ENCODE measurements at regions not wholly inside any gene's neighbourhood (a gene's known extent, or its start where the extent isn't known, plus 50 kb on each side); places are given as distances from the start of the nearest gene placed in this dataset.

DNA sequence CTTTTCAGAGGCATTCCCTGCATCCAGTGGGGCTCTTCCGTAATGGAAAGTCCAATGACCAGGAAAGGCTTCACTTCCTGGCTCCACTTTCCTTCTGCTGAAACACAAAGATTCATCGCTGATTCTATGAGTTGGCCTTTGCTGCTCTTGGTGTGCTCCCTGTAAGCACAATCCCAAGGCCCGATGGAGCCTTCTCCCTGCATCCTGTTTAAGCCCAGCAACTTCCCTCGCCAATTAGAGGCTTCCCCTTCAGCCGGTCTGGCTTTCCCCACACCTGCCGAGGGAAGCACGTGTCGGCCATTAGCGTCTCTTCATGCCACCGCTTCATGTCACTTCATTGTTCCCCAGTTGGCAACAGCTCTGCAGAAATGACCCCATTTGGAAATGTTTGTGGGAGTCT, 693.9 kb downstream of the MED13L start:
- DNase-seq (ENCODE audit: low read depth), result no peak

DNA sequence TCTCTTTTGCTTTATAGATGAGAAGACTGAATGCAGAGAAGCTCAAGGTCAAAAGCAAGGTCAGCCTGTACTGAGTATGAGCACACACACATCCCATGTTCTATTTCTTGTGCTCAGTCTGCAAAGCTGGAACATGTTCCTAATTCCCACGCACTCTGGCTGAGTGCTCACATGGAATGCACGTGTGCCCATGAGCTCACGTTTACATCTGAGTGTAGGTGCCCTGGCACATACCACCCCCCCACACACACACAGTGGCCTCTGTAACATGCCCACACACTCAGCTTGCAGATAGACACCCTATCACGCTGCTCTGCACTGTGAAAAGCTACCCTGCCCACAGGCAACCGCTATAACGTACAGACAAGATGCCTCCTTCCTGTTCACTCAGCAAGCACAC, 700.1 kb downstream of the MED13L start:
- DNase-seq (ENCODE audit: low read depth), result no peak

DNA sequence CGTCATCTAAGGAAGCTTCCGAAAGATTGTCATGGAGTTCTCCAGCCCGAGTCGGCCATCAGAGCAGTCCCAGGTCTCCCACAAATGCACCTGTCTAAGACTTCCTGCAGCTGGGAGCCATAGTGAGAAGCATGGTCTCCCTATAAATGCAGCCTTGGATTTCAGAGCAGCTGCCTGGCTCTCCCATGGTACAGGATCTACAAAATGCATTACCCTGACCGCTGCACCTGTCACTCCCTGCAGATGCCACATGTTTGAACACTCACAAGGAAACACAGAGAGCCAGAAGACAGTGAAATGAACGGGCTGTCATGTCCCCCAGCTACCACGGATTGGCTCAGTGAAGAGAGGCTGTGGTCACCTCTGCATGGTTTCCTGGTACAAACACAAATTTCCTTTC, 702.7 kb downstream of the MED13L start:
- DNase-seq (ENCODE audit: low read depth), result no peak

DNA sequence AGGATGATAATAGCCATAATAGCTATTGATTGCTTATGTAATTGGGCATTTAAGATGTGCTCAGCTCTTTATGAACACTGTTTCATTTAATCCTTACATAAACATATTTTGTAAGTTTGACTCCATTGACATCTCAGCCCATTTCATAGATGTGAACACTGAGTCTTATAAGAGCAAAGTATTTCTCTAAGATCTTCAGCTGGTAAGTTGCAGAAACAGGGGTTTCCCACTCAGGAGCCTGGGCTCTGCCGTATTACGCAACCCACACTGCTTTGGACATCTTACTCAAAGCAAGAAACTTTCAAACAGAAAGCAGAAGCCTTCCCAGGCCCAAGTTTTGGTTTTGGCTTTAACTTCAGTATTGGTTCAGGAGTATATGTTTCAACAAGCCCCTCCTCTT, 705.1 kb downstream of the MED13L start:
- no peak for DNase-seq (ENCODE audit: low read depth)

DNA sequence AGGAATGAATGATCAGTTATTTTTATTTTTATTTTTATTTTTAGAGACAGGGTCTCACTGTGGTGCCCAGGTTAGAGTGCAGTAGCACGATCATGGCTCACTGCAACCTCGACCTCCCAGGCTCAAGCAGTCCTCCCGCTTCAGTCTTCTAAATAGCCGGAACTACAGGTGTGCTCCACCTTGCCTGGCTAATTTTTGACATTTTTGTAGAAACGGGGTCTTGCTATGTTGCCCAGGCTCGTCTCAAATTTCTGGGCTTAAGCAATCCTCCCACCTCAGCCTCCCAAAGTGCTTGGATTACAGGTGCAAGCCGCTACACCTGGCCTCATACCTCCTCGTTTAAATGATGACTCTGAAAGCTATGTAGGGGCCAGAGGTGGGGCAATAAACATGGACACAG, 706.0 kb downstream of the MED13L start:
- DNase-seq (ENCODE audit: low read depth), result no peak

DNA sequence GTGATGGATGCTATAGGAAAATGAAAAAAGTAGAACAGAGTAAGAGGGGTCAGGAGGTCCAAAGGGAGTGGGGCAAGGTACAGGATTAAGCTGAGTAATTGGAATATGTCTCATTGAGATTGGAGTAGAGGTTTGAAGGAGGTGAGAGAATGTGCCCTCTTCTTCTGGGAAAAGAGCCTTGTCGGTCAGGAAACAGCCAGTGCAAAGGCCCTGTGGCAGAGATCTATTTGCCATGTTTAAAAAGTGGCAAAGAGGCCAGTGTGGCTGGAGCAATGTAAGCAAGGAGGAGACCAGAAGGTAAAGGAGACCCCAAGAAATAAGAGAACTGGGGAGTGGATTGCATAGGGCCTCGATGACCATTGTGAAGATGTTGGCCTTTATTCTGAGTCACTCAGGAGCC, 706.5 kb downstream of the MED13L start:
- DNase-seq (ENCODE audit: low read depth), result no peak

DNA sequence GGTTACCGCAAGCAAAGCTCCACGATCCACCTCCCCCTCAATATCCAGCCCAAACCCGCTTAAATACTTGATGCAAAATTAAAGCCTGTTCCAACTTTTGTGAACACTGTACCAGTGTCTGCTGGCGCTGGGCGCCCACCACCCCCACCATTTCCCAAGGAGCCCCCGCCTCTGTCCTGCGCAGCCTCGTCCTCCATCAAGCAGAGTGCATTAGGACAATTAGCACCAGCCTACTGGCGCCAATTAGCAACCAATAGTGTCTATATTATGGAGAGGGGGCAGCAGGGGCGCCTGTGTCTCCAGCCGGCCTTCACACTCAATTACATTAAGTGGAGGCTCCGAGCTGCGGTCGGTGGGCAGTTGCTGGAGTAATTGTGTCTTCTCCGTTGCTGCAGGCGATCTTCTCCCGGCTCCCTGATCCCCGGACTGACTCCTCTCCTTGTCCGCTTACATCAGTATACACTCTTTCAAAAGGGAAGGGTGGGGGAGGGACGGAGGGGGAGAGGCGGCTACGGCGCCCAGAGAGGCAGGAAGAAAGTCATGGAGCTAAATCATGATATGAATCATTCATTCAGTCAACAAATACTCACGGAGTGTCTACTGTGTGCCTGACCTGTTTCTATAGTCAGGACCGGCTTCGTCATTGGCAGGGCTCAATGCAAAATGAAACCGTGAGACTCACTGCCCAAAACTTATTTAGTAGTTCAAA, 707.3 kb downstream of the MED13L start:
- DNase-seq (ENCODE audit: low read depth), result peak; percentile 84

DNA sequence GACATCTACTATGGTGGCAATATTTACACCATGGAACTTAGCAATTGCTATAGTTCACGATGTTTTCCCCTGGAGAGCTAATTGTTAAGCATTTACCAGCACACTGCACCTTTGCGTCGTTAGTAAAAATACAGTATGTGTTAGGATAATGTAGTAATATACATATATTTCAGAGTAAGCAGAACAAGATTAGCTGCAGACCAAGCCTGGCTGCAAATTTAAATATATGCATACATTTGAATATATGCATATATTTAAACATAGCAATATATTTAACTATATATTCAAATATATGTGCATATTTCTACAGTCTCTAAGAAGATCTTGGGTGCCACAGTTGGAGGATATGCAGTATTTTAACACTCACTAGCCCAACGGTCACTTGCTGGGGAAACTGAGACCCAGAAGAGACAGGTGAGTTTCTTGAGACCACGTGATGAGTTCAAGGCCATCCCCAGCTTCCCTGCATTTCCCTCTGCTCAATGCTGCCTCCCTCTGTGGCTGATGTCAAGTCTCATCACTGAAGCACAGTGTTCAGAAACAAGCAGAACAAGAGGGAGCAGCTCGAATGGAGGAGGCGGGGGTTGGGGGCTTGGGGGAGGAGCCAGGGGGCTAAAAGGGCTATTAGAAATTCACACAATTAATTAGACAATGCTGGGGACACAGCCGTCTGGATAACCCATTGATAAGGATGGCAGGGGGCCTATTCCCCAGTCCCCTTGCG, 708.0 kb downstream of the MED13L start:
- DNase-seq (ENCODE audit: low read depth), result no peak

DNA sequence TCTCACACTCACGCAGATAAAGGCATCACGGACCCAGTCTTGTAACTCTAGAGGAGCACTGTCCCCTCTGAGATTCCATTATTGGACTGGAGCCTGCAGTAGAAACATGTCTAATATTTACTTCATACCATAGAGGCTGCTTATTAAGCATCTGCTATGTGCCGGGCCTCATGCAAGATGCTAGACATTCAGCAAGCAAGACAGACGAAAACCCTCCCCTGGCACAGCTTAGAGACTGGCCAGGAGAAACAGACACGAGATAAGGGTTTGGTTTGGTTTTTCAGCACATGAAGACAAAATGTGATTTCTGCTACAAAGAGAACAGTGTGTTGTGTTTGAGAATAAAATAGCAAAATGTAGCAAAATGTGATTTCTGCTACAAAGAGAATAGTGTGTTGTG, 719.2 kb downstream of the MED13L start:
- DNase-seq (ENCODE audit: low read depth), result no peak

DNA sequence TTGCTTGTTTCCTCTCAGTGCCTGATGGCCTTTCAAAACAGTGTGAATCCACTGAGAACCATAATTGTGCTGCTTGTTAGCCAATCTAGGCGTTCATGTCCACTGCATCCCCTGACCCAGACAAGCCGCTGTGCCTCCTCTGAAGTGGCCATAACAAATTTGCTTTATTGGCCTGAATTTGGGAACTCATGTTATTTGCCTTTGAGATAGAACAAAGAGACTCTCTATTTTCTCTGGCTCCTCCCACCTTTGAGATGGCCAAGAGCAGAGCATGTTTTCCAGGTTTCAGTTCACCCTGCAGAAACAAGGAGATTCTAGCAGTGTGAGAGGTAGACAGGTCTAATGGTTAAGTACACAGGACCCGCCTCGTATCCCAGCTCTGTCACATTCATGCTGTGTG, 723.9 kb downstream of the MED13L start:
- DNase-seq (ENCODE audit: low read depth), result no peak

DNA sequence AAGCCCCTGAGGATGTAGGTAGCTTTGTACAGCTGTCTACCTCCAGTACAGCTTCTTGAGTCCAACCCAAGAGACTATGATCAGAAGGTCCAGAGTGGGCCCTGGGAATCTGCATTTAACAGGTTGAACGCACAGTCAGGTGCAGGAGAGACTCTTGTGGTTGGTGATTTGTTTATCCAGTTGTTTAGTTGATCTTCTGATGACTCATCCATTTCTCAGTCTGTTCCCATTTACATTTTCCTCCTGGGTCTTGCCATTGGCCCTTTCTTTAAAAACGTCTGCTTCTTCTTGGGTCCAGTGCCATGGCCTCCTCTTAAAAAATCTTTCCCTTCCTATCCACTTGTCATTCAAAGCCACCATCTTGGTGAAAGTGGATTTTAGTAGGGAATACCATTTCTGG, 734.2 kb downstream of the MED13L start:
- DNase-seq (ENCODE audit: low read depth), result peak; percentile 6

DNA sequence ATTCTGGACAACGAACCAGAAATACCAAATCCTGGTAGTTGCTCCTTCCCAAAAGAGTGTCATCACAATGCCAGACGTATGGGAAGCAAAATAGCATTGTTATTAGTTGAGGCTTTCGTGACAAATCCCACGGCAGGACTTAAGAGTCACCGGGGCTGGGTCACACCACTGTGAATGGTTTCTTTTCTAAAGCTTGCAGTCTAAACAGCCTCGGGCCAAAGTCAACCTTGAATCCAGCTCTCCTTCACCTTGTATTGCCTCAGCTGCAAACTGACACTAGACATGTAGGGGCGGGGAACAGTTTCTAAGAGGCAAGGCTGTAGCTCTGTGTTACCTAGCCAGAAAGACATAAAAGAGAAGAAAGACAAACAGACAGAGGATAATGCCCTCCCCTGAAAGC, 734.8 kb downstream of the MED13L start:
- no peak for DNase-seq (ENCODE audit: low read depth)

DNA sequence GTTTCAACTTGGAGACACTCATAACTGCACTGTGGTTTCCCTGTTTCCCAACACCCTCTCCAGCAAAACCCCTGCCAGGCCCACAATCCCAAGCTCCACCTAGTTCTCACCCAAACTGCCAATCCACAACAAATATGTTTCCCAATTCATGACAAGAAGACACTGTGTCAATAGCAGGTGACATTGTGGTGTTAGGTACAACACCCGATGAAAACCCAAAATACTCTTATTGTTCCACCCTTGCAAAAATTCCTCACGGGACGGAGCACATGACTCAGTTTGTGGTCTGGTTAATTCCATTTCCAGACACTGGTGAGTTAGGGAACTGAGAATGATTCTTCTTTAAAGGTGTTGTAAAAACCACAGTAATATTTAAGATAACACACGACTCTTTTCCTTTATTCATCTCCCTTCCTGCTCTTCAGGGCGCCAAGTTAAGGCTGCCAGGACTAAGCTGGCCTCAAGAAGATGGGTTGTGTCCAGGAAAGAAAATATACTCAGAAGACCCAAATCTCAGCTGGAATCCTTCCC, 735.5 kb downstream of the MED13L start:
- DNase-seq (ENCODE audit: low read depth), result peak; percentile 67

DNA sequence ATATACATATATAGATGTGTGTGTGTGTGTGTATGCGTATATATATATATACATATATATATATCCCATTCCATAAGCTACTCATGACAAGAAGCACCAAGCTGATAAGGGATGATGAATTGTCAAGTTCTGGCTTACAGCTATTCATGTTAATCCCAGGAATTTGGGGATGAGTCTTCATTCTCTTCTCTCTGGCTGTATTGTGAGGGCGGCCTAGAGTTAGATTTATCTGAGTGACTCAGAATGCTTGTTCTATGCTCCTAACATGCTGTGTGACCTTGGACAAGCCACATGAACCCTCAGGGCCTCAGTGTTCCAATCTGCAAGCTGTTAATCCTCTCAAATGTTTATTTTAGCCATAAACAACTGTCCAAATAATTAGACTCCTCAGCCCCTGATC, 749.0 kb downstream of the MED13L start:
- DNase-seq (ENCODE audit: low read depth), result no peak

DNA sequence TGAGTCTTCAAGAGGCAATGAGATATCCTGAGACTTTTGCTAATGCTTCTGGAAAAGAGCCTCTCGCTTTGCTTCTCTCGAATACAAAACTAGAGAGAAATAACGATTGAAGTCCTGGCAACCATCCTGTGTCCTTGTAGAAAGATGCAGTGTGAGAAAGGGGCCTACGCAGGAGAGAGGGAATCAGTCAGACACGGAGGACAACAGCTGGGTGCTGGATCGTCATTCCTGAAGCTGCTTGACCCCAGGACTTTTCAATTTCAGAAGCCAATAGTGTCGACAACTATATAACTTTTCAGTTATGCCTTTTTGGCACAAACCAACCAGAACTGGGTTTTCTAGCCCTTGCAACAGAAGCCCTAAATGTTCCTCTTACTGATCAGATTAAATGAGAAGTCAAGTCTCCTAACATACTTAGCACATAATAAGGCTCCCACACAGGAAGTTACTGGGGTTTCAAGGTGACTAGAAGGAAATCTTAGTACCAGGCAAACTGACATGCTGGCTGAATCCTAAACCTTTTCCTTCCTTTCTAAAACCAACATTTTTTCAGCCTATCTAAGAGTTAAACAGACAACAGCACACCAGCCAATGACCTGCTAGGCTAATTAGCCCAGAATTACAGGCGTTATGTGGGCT, 755.6 kb downstream of the MED13L start:
- DNase-seq (ENCODE audit: low read depth), result no peak

DNA sequence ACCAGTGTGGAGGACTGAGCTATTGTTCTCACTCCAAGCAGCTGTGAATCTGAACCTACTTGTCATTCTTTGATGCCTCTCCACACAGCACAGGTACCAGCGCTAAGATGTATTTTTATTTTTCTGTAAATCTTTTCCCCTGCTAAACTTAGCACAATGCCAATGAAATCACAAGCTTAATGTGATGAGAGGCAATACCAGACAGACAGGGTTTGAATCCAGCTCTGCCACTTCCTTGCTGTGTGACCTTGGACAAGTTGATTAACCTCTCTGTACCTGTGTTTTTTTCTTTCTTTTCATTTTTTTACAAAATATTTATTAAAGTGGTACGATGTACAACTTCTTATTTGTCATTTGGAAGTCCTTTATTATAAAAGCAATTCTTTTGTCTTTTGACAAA, 757.6 kb downstream of the MED13L start:
- no peak for DNase-seq (ENCODE audit: low read depth)

DNA sequence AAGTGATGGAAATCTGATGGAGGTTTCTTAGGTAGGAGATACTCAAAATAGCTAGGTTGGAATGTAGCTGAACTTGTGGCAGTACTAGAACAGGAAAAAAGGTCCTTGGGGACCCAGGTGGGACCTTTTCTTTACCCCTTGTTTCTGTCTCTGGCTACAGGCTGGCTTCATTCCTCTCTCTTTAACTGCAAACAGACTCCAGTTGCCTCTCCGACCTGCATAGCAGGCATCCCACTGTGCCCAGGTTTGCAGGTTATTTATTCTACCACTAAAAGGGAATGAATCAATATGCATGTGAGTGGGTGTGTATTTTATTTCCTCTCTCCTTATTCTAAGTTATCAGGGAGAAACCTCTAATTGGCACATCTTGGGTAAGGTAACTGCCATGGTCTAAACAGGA, 758.1 kb downstream of the MED13L start:
- no peak for DNase-seq (ENCODE audit: low read depth)

DNA sequence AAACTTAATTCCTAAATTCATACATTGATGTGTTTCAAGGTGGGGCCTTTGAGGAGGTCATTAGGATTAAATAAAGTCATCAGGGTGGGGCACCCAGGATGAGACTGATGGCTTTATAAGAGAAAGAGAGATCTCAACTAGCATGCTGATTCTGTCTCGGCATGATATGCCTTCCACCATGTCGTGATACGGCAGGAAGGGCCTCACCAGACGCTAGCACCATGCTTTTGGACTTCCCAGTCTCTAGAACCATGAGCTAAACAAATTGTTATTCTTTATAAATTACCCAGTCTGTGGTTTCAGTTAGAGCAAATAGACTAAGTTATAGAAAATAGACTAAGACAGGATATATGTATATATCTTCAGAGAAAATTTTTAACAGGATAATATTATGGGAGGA, 759.6 kb downstream of the MED13L start:
- DNase-seq (ENCODE audit: low read depth), result no peak

DNA sequence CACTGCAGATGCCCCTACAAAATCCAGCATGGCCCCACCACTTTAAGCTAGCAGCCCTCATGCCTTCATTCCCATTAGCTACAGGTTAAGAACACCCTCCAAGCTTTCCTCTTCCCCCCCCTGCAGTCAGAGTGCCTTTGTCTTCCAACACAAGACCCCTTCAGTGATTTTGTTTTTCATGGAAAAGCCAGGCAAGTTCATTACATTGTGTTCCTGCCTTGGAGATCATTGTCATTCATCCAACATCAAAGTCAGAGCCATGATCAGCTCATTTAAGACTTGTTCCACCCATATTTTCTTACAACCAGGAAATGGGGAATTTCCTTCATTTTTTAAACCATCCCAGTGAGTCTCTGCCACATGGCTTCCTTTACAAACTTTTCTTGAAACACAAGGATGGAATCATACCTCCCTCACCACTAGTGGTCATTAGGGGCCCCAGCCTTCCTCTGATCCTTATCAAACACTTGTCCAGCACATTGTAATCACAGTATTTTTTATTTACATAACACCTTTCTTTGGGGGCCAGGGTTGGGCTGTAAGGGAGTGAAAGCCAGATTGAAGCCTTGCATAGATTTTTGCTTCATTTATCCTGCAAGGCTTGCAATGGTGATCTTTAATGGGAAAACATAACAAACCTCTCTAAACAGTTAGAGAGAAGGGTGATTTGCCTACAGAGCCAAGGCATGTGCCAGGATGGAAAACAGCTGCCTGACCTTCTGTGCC, 765.3 kb downstream of the MED13L start:
- DNase-seq (ENCODE audit: low read depth), result no peak

DNA sequence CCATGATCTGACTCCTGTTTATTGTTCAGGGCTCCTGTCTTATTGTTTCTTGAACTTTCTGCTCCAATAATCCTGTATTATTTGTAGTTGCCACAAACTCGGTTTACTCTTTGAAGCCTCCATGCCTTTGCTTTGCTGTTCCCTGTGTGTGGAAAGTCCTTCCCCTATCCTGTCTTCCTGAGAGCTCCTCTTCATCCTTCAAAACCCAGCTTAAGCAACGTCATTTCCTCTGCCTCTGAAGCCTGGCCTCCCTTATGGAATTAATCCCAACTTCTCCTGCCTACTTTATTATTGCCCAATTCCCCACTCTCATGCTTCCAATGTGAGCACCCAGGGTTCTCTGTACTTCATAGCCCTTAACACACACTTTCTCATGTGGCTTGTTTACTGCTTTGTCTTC, 766.2 kb downstream of the MED13L start:
- DNase-seq (ENCODE audit: low read depth), result no peak

DNA sequence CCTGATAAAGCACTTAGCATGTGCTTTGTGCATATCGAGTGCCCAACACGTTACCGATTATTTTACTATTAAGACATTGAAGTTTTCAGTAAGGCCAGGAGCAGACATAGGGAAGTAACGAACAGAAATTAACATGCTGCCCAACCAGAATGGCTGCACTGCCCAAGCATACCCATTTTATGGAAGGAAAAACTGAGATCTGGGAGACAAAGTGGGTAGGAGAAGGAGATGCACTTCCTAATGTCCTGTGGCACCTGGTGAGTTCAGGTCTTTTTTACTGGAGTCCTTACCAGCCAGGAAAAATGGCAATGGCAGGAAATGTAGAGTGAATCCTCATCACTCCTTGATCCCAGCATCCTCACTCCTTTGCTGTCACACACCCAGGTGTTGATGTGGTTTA, 768.5 kb downstream of the MED13L start:
- no peak for DNase-seq (ENCODE audit: low read depth)

Measured in HT1080 (cell line).